ENCODE measurements at regions not wholly inside any gene's neighbourhood (a gene's known extent, or its start where the extent isn't known, plus 50 kb on each side); places are given as distances from the start of the nearest gene placed in this dataset.

DNA sequence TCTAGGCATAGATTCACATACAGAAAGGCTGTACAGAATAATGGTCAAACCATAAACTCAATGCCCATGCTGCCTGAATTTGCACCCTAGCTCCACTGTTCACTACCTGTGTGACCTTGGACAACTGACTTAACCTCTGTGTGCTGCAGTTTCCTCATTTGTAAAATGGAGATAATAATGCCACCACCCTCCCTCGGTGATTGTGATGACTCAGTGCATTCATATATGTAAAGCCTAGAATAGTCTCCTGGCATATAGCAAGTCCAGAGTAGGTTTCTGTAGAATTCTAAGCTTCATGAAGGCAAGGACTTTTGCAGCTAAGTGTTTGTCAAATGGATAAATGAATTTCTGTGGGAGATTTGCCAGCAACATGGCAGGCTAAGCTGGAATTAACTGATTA is 297.8 kb upstream of the NR4A3 start:
- Histone ChIP-seq H3K9me2 (ENCODE audit: insufficient read depth, low read length) (no peaks in the 10 kb centered on the region), H3K27ac (ENCODE audit: low read depth, low read length, poor library complexity, severe bottlenecking) (no peak overlapping the region), H4K20me1 (ENCODE audit: insufficient read depth, low read length) (no peaks in the 10 kb centered on the region), H3K4me3 (ENCODE audit: low read depth, low read length, poor library complexity, severe bottlenecking) (no peak overlapping the region), H3K36me3 (ENCODE audit: insufficient read depth, low read length) (no peaks in the 10 kb centered on the region), H3K4me1 (ENCODE audit: insufficient read depth, low read length, poor library complexity, severe bottlenecking) (no peaks in the 10 kb centered on the region), H3K9me3 (ENCODE audit: low read length) (no peaks in the 10 kb centered on the region), H3K79me2 (ENCODE audit: insufficient read depth, low read depth, low read length) (no peaks in the 10 kb centered on the region), H2AFZ (ENCODE audit: low read length) (no peak overlapping the region), H3K4me2 (ENCODE audit: low read length) (no peak overlapping the region)
- ChIA-PET POLR2A (no interaction called here), CTCF (ENCODE audit: unreplicated experiment) (no interaction called here)
- intact Hi-C loops (cut with micrococcal nuclease; ENCODE audit: unreplicated experiment): no loop called here
- TF ChIP-seq EZH2phosphoT487 (IDR thresholded peaks at IDR 0.05; ENCODE audit: borderline replicate concordance, low read depth, low read length): no peak
- TF ChIP-seq, protein P1, sequence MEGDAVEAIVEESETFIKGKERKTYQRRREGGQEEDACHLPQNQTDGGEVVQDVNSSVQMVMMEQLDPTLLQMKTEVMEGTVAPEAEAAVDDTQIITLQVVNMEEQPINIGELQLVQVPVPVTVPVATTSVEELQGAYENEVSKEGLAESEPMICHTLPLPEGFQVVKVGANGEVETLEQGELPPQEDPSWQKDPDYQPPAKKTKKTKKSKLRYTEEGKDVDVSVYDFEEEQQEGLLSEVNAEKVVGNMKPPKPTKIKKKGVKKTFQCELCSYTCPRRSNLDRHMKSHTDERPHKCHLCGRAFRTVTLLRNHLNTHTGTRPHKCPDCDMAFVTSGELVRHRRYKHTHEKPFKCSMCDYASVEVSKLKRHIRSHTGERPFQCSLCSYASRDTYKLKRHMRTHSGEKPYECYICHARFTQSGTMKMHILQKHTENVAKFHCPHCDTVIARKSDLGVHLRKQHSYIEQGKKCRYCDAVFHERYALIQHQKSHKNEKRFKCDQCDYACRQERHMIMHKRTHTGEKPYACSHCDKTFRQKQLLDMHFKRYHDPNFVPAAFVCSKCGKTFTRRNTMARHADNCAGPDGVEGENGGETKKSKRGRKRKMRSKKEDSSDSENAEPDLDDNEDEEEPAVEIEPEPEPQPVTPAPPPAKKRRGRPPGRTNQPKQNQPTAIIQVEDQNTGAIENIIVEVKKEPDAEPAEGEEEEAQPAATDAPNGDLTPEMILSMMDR (conservative IDR thresholded peaks at IDR 0.05; ENCODE audit: low read length): no peak
- no peak for DNase-seq (ENCODE audit: low spot score)
- no TSS peak for BruUV-seq (replicated peaks)

DNA sequence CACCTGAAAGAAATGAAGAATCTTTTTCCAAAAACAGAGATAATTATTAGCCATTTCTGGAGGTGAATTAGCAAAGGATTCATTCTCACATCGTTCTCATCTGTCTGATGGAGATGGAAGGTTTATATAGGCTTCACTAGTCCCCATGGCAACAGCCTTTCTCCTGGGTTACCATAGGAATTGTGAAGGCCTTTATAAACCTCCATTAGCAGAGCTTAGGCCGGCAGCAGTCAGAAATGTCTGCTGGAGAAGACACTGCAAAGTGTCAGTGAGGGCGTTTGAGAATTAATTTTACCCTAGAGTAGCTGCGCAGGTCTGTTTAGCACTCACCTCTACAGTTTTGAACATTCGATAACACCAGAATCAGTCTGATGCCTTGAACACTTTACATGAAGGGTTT is 290.4 kb upstream of the NR4A3 start:
- H3K27ac ChIP-seq (ENCODE audit: low read depth, low read length, poor library complexity, severe bottlenecking): no peak overlapping the region
- no peaks in the 10 kb centered on the region for H3K4me1 ChIP-seq (ENCODE audit: insufficient read depth, low read length, poor library complexity, severe bottlenecking)
- no TSS peak for BruUV-seq (replicated peaks)
- H3K4me2 ChIP-seq (ENCODE audit: low read length): no peak overlapping the region
- no peaks in the 10 kb centered on the region for H4K20me1 ChIP-seq (ENCODE audit: insufficient read depth, low read length)
- no peaks in the 10 kb centered on the region for H3K36me3 ChIP-seq (ENCODE audit: insufficient read depth, low read length)
- ChIA-PET POLR2A (interaction anchor here (0.6 to 1.6 kb wide), 2 partner anchors 13 to 89 kb away, joined by 3 to 6 read pairs; no protein-coding TSS in a partner anchor), CTCF (ENCODE audit: unreplicated experiment) (no interaction called here)
- intact Hi-C loops (cut with micrococcal nuclease; ENCODE audit: unreplicated experiment): no loop called here
- DNase-seq (ENCODE audit: low spot score): no peak
- H3K79me2 ChIP-seq (ENCODE audit: insufficient read depth, low read depth, low read length): no peaks in the 10 kb centered on the region
- no peaks in the 10 kb centered on the region for H3K9me3 ChIP-seq (ENCODE audit: low read length)
- TF ChIP-seq EZH2phosphoT487 (IDR thresholded peaks at IDR 0.05; ENCODE audit: borderline replicate concordance, low read depth, low read length): no peak
- TF ChIP-seq, protein P1 (conservative IDR thresholded peaks at IDR 0.05; ENCODE audit: low read length): no peak
- H2AFZ ChIP-seq (ENCODE audit: low read length): no peak overlapping the region
- no peak overlapping the region for H3K4me3 ChIP-seq (ENCODE audit: low read depth, low read length, poor library complexity, severe bottlenecking)
- no peaks in the 10 kb centered on the region for H3K9me2 ChIP-seq (ENCODE audit: insufficient read depth, low read length)

DNA sequence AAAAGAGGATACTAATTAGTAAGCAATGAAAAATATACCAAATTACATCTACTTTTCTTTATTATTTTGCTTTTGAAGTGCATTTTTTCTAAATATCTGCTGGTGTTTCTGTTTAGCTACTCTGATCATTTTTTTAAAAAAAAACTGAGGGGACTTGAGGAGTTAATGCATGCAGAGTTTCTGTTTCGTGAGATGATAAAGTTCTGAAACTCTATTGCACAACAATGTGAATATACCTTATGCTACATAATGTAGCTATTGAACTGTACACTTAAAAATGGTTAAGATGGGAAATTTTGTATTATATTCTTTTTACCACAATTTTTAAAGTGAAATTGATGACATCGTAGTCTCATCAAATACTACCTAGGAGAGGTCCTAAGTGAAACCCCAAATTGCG is 288.3 kb upstream of the NR4A3 start:
- Histone ChIP-seq H2AFZ (ENCODE audit: low read length) (no peak overlapping the region), H3K27ac (ENCODE audit: low read depth, low read length, poor library complexity, severe bottlenecking) (no peak overlapping the region), H4K20me1 (ENCODE audit: insufficient read depth, low read length) (no peaks in the 10 kb centered on the region), H3K4me2 (ENCODE audit: low read length) (no peak overlapping the region), H3K36me3 (ENCODE audit: insufficient read depth, low read length) (no peaks in the 10 kb centered on the region), H3K9me2 (ENCODE audit: insufficient read depth, low read length) (no peaks in the 10 kb centered on the region), H3K4me3 (ENCODE audit: low read depth, low read length, poor library complexity, severe bottlenecking) (no peak overlapping the region), H3K79me2 (ENCODE audit: insufficient read depth, low read depth, low read length) (no peaks in the 10 kb centered on the region), H3K4me1 (ENCODE audit: insufficient read depth, low read length, poor library complexity, severe bottlenecking) (no peaks in the 10 kb centered on the region), H3K9me3 (ENCODE audit: low read length) (no peaks in the 10 kb centered on the region)
- BruUV-seq (replicated peaks): no TSS peak
- DNase-seq (ENCODE audit: low spot score): no peak
- intact Hi-C loops (cut with micrococcal nuclease; ENCODE audit: unreplicated experiment): no loop called here
- POLR2A ChIA-PET: no interaction called here
- CTCF ChIA-PET (ENCODE audit: unreplicated experiment): no interaction called here
- TF ChIP-seq EZH2phosphoT487 (IDR thresholded peaks at IDR 0.05; ENCODE audit: borderline replicate concordance, low read depth, low read length): no peak
- TF ChIP-seq, protein P1 (conservative IDR thresholded peaks at IDR 0.05; ENCODE audit: low read length): no peak
